Smooth muscle cell (in vitro differentiated cells): ENCODE measurements at regions not wholly inside any gene's neighbourhood (a gene's known extent, or its start where the extent isn't known, plus 50 kb on each side); places are given as distances from the start of the nearest gene placed in this dataset.

Experiments
- DNase-seq: peaks from one replicate; lab custom pipeline; 2025; ENCODE audit not compliant: unreplicated experiment; lab: John Stamatoyannopoulos, UW
- H2AFZ ChIP-seq: fragments of 200-600 bp; sonication (generic); 2 replicates; pipeline ENCODE4 v1.6.0; 2016; ENCODE audit warnings: antibody characterized with exemption, low read depth, mild to moderate bottlenecking
- H3F3A ChIP-seq: fragments of 200-600 bp; sonication (generic); 2 replicates; pipeline ENCODE4 v1.6.0; 2017; ENCODE audit warnings: antibody characterized with exemption, low read depth
- H3K27ac ChIP-seq: fragments of 200-600 bp; sonication (generic); 2 replicates; pipeline ENCODE4 v1.5.1; 2016; ENCODE audit warnings: low read depth, mild to moderate bottlenecking
- H3K27me3 ChIP-seq: fragments of 200-600 bp; sonication (generic); 2 replicates; pipeline ENCODE4 v1.6.1; 2016; ENCODE audit warnings: low read depth, mild to moderate bottlenecking
- H3K36me3 ChIP-seq: fragments of 200-600 bp; sonication (generic); 2 replicates; pipeline ENCODE4 v1.5.1; 2016; ENCODE audit warnings: low read depth
- H3K4me1 ChIP-seq: fragments of 200-600 bp; sonication (generic); 2 replicates; pipeline ENCODE4 v1.5.1; 2016; ENCODE audit warnings: low read depth
- H3K4me2 ChIP-seq: fragments of 200-600 bp; sonication (generic); 2 replicates; pipeline ENCODE4 v1.6.0; 2016; ENCODE audit warnings: mild to moderate bottlenecking
- H3K4me3 ChIP-seq: fragments of 200-600 bp; sonication (generic); 2 replicates; pipeline ENCODE4 v1.5.1; 2016; ENCODE audit warnings: mild to moderate bottlenecking
- H3K79me2 ChIP-seq: fragments of 200-600 bp; sonication (generic); 2 replicates; pipeline ENCODE4 v1.6.0; 2016; ENCODE audit warnings: low read depth, mild to moderate bottlenecking
- H3K9ac ChIP-seq: fragments of 200-600 bp; sonication (generic); 2 replicates; pipeline ENCODE4 v1.6.0; 2016; ENCODE audit warnings: low read depth
- H3K9me3 ChIP-seq: fragments of 200-600 bp; sonication (generic); replicated peaks from 2 replicates; pipeline ENCODE4 v1.5.1; 2016; ENCODE audit warnings: low read depth
- H4K20me1 ChIP-seq: fragments of 200-600 bp; sonication (generic); 2 replicates; pipeline ENCODE4 v1.6.0; 2016; ENCODE audit warnings: low read depth
- WGBS: methylation state at CpG from one replicate; pipeline ENCODE4 v1.1.7; 2016; ENCODE audit warnings: low lambda C conversion rate; 5-methylcytosine and 5-hydroxymethylcytosine counted together
- TF ChIP-seq, protein P1 (sequence below): fragments of 200-600 bp; sonication (generic); IDR thresholded peaks from 2 replicates; pipeline ENCODE4 v1.5.1; 2017; ENCODE audit warnings: borderline replicate concordance, mild to moderate bottlenecking, antibody characterized with exemption; ENCODE audit not compliant: insufficient read depth, poor library complexity, severe bottlenecking

DNA sequence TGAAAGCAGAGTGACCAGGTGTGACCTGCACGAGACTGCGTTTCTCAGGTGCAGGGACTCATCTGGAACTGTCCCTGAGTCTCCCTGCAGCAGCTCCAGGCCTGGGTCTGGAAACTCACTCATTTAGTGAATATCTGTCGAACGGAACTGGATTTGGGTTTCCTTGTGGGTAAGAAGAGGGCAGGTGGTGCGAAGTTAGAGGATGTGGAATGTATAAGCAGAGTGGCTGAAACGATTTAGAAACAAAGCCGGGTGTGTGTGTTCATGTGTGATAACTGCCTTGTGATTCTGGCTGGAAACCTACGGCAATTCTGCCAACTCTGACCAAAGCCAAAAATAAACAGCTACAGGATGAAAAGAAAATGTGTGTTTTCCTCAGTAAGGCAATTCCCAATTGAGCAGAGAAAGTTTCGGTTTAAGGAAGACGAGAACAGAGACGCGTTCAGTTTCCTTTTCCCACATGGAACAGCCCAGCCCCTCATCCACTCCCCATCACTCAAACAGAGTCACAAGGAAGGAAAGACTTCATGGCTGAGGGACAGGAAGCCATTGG lies 130.3 kb downstream of the NSG2 start:
- TF ChIP-seq, protein P1, sequence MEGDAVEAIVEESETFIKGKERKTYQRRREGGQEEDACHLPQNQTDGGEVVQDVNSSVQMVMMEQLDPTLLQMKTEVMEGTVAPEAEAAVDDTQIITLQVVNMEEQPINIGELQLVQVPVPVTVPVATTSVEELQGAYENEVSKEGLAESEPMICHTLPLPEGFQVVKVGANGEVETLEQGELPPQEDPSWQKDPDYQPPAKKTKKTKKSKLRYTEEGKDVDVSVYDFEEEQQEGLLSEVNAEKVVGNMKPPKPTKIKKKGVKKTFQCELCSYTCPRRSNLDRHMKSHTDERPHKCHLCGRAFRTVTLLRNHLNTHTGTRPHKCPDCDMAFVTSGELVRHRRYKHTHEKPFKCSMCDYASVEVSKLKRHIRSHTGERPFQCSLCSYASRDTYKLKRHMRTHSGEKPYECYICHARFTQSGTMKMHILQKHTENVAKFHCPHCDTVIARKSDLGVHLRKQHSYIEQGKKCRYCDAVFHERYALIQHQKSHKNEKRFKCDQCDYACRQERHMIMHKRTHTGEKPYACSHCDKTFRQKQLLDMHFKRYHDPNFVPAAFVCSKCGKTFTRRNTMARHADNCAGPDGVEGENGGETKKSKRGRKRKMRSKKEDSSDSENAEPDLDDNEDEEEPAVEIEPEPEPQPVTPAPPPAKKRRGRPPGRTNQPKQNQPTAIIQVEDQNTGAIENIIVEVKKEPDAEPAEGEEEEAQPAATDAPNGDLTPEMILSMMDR, result no peak
- 93% methylated on average over 12 of the region's 12 CpGs for WGBS
- peaks cover 8% of the 10 kb centered on the region for H3K4me1 ChIP-seq
- no peak overlapping the region for H3K4me3 ChIP-seq
- H3K9ac ChIP-seq, result no peak overlapping the region
- no peaks in the 10 kb centered on the region for H3K9me3 ChIP-seq
- no peaks in the 10 kb centered on the region for H3K79me2 ChIP-seq
- H2AFZ ChIP-seq, result no peak overlapping the region
- DNase-seq, result no peak
- no peaks in the 10 kb centered on the region for H3K36me3 ChIP-seq
- no peaks in the 10 kb centered on the region for H4K20me1 ChIP-seq
- peaks cover 6% of the 10 kb centered on the region for H3K27me3 ChIP-seq
- H3K4me2 ChIP-seq, result no peak overlapping the region
- no peak overlapping the region for H3K27ac ChIP-seq
- no peaks in the 10 kb centered on the region for H3F3A ChIP-seq

DNA sequence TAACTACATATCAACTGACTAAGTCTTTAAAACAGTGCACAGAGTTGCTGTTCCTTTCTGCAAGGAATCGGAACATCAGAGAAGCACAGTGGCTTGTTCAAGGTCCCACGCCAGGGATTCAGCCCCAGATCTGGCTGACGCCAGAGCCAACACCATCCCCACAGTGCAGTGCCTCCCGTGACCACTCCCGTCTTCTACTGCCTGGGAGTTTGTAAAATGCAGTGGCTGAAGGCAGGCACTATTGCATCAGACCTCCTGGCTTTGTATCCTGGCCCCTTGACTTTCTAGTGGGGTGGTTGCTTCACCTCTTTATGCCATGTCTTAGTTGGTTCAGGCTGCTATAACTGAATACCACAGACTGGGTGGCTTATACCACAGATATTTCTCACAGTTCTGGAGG lies 131.0 kb downstream of the NSG2 start:
- no peak overlapping the region for H3K27ac ChIP-seq
- H3K4me3 ChIP-seq, result no peak overlapping the region
- H3K9ac ChIP-seq, result no peak overlapping the region
- TF ChIP-seq, protein P1, result no peak
- WGBS, result 84% methylated on average over 5 of the region's 5 CpGs
- H3F3A ChIP-seq, result no peaks in the 10 kb centered on the region
- DNase-seq, result no peak
- H3K9me3 ChIP-seq, result no peaks in the 10 kb centered on the region
- no peaks in the 10 kb centered on the region for H4K20me1 ChIP-seq
- H3K4me2 ChIP-seq, result no peak overlapping the region
- peaks cover 6% of the 10 kb centered on the region for H3K27me3 ChIP-seq
- no peak overlapping the region for H2AFZ ChIP-seq
- H3K4me1 ChIP-seq, result peaks cover 8% of the 10 kb centered on the region
- no peaks in the 10 kb centered on the region for H3K79me2 ChIP-seq
- no peaks in the 10 kb centered on the region for H3K36me3 ChIP-seq

DNA sequence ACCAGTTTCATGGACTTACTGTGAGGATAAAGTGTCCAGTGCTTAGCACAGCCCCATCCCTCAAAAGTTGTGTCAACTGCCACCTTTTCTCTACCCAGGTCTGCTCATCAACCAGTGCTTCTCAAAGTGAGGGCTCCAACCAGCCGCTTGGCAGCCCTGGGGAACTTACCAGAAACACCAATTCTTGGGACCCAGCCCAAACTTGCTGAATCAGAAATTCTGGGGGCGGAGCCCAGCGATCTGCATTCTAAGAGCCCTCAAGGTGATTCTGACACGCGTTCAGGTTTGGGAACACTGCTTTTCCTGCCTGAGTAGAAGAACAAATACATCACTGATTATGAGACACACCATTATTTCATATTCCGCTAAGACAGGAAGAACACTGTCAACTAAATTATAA lies 132.0 kb downstream of the NSG2 start:
- Histone ChIP-seq H3K9ac (no peak overlapping the region), H3K4me2 (no peak overlapping the region), H3F3A (no peaks in the 10 kb centered on the region), H3K27ac (no peak overlapping the region), H3K36me3 (no peaks in the 10 kb centered on the region), H3K79me2 (no peaks in the 10 kb centered on the region), H3K27me3 (peaks cover 6% of the 10 kb centered on the region), H3K9me3 (no peaks in the 10 kb centered on the region), H4K20me1 (no peaks in the 10 kb centered on the region), H3K4me1 (no peaks in the 10 kb centered on the region), H3K4me3 (no peak overlapping the region), H2AFZ (no peak overlapping the region)
- no peak for DNase-seq
- WGBS, result 89% methylated on average over 6 of the region's 6 CpGs
- TF ChIP-seq, protein P1, result no peak

- no peak for DNase-seq
- TF ChIP-seq, protein P1, result no peak
- Histone ChIP-seq H3K4me3 (no peak overlapping the region), H3K4me2 (no peak overlapping the region), H3K27ac (no peak overlapping the region), H3K4me1 (no peaks in the 10 kb centered on the region), H3K36me3 (no peaks in the 10 kb centered on the region), H3K9me3 (no peaks in the 10 kb centered on the region), H4K20me1 (no peaks in the 10 kb centered on the region), H3F3A (no peaks in the 10 kb centered on the region), H3K27me3 (peaks cover 6% of the 10 kb centered on the region), H3K79me2 (no peaks in the 10 kb centered on the region), H2AFZ (no peak overlapping the region), H3K9ac (no peak overlapping the region)
- WGBS, result 94% methylated on average over 6 of the region's 6 CpGs
Measured at GRCh38 chr5:174177976-174178605, 132.6 kb downstream of the NSG2 start.
